ENCODE measurements at regions not wholly inside any gene's neighbourhood (a gene's known extent, or its start where the extent isn't known, plus 50 kb on each side); places are given as distances from the start of the nearest gene placed in this dataset.
"Not testable (repeated sequence)": the region's sequence is repeated elsewhere in the genome, so short reads cannot be mapped to it uniquely, and the experiment has no call there.

DNA sequence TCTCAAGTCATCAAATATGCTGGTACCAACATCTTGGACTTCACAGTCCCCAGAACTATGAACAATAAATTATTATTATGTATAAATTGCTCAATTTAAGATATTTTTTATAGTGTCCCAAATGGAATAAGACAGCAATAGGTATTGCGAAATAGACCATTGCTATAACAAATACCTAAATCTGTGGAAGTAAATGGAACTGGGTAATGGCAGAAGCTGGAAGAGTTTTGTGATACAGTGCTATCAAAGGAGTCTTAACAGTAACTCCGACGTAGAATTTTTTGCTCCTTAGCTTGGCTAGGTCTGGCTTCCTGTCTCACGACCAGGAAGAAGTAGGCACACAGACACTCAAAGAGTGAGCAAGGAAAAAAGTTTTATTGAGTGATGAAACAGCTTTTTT is 1791.5 kb downstream of the PLA2G4A start:
- no peaks in the 10 kb centered on the region for H3K27me3 ChIP-seq
- no peak overlapping the region for H3K4me3 ChIP-seq (ENCODE audit: low read depth in 1 of 2, low read length in 1 of 2)
- no peak for TF ChIP-seq CTCF (IDR thresholded peaks at IDR 0.05)
- H3K27ac ChIP-seq: no peak overlapping the region
- H3K36me3 ChIP-seq: no peaks in the 10 kb centered on the region
- H3K9me3 ChIP-seq: no peaks in the 10 kb centered on the region
- H3K4me1 ChIP-seq (ENCODE audit: control insufficient read depth in 1 of 2, insufficient read depth in 1 of 2, low read depth in 1 of 2, low read length in 1 of 2): no peaks in the 10 kb centered on the region

GRCh38 chr1:188641566-188642211 is 1812.9 kb downstream of the PLA2G4A start:
- Histone ChIP-seq H3K27ac (no peak overlapping the region), H3K9me3 (no peaks in the 10 kb centered on the region), H3K27me3 (no peaks in the 10 kb centered on the region), H3K4me3 (ENCODE audit: low read depth in 1 of 2, low read length in 1 of 2) (no peak overlapping the region), H3K36me3 (no peaks in the 10 kb centered on the region), H3K4me1 (ENCODE audit: control insufficient read depth in 1 of 2, insufficient read depth in 1 of 2, low read depth in 1 of 2, low read length in 1 of 2) (no peaks in the 10 kb centered on the region)
- no peak for TF ChIP-seq CTCF (IDR thresholded peaks at IDR 0.05)

DNA sequence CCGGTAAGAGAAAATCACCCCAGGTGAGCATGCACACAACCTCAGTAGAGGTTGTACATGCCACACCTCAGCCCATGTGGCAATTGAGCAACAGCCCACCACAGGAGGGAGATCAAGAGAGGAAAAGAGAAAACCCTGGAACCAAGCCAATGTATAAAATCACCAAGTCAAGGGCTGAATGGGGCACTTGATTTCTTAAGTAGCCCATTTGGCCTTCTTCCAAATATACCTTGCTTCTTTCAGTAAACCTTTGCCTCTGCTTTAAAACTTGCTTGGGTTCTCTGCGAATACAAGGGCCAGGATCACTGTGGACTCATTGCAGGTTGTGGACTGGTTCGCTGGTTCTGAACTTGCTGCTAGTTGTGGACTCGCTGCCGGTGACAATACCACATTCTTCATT is 1814.0 kb downstream of the PLA2G4A start:
- no peak for TF ChIP-seq CTCF (IDR thresholded peaks at IDR 0.05)
- no peak overlapping the region for H3K4me3 ChIP-seq (ENCODE audit: low read depth in 1 of 2, low read length in 1 of 2)
- no peaks in the 10 kb centered on the region for H3K27me3 ChIP-seq
- H3K27ac ChIP-seq: no peak overlapping the region
- H3K36me3 ChIP-seq: no peaks in the 10 kb centered on the region
- no peaks in the 10 kb centered on the region for H3K9me3 ChIP-seq
- H3K4me1 ChIP-seq (ENCODE audit: control insufficient read depth in 1 of 2, insufficient read depth in 1 of 2, low read depth in 1 of 2, low read length in 1 of 2): no peaks in the 10 kb centered on the region

DNA sequence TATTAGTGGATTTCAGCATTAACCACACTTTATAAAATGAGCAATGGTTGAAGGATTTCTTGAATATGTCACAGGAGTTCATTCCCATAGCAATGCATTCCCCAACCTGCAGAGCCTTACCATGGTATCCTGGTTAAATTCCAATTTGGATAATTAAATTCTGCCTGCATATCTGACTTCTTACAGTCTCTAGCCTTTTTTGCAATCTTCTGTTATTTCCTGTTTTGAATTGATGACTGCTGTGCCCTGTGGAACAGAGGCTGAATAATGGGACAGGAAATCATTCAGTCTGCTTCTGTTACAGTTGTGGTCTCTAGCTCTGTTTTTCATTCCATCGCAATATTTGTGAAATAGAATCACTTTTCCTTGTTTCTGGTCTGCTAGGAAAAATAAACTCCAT is 1823.9 kb downstream of the PLA2G4A start:
- H3K4me3 ChIP-seq (ENCODE audit: low read depth in 1 of 2, low read length in 1 of 2): no peak overlapping the region
- no peaks in the 10 kb centered on the region for H3K9me3 ChIP-seq
- no peak for TF ChIP-seq CTCF (IDR thresholded peaks at IDR 0.05)
- no peaks in the 10 kb centered on the region for H3K4me1 ChIP-seq (ENCODE audit: control insufficient read depth in 1 of 2, insufficient read depth in 1 of 2, low read depth in 1 of 2, low read length in 1 of 2)
- H3K27ac ChIP-seq: no peak overlapping the region
- H3K36me3 ChIP-seq: no peaks in the 10 kb centered on the region
- H3K27me3 ChIP-seq: no peaks in the 10 kb centered on the region

DNA sequence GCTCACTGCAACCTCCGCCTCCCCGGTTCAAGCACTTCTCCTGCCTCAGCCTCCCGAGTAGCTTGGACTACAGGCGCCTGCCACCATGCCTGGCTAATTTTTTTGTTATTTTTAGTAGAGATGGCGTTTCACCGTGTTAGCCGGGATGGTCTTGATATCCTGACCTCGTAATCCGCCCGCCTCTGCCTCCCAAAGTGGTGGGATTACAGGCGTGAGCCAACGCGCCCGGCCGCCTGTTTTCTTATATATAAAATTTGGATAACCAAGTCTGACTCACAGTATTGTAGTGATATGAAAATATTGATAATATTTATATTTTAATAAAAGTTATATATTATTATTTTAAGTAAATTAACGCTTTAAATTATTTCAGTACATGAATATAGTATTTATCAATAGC is 1821.7 kb downstream of the BRINP3 start:
- not testable (repeated sequence) for H3K36me3 ChIP-seq; H3K27me3 ChIP-seq; H3K9me3 ChIP-seq; H3K4me3 ChIP-seq (ENCODE audit: low read depth in 1 of 2, low read length in 1 of 2); H3K27ac ChIP-seq; H3K4me1 ChIP-seq (ENCODE audit: control insufficient read depth in 1 of 2, insufficient read depth in 1 of 2, low read depth in 1 of 2, low read length in 1 of 2)

DNA sequence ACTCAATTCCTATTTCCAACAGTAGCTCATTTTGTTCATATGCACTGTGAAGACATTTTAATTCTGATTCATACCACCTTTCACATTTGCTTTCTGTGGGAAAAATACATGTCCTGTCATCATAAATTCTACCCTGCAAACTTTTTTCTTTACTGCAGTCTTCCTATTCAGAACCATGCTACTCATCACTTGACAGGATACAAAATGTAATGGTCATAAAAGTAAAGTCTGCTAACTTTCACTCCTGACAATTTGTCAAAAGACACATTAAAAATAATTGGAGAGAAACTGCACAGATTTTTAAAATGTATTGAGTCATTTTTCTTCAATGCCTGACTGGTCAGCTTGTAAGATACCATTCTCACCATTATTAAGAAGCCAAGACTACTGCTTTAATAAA is 1817.1 kb downstream of the BRINP3 start:
- no peak for TF ChIP-seq CTCF (IDR thresholded peaks at IDR 0.05)
- Histone ChIP-seq H3K27me3 (no peaks in the 10 kb centered on the region), H3K36me3 (no peaks in the 10 kb centered on the region), H3K4me3 (ENCODE audit: low read depth in 1 of 2, low read length in 1 of 2) (no peak overlapping the region), H3K4me1 (ENCODE audit: control insufficient read depth in 1 of 2, insufficient read depth in 1 of 2, low read depth in 1 of 2, low read length in 1 of 2) (no peaks in the 10 kb centered on the region), H3K9me3 (no peaks in the 10 kb centered on the region), H3K27ac (no peak overlapping the region)

Measured in neutrophil (primary cell).